ENCODE measurements at regions not wholly inside any gene's neighbourhood (a gene's known extent, or its start where the extent isn't known, plus 50 kb on each side); places are given as distances from the start of the nearest gene placed in this dataset.
"Not testable (repeated sequence)": the region's sequence is repeated elsewhere in the genome, so short reads cannot be mapped to it uniquely, and the experiment has no call there.

- no peak for DNase-seq (ENCODE audit: low read depth in 2 of 3, low spot score in 2 of 3)
Measured at GRCh38 chr12:17016116-17016864, 410.3 kb upstream of the LMO3 start.

GRCh38 chr12:17015501-17015900, 409.5 kb upstream of the LMO3 start:
- no peak for DNase-seq (ENCODE audit: low read depth in 2 of 3, low spot score in 2 of 3)

- DNase-seq (ENCODE audit: low read depth in 2 of 3, low spot score in 2 of 3), result not testable (repeated sequence)
Measured at GRCh38 chr12:17007442-17008040, 401.6 kb upstream of the LMO3 start.

GRCh38 chr12:16998538-16998937, 392.6 kb upstream of the LMO3 start:
- DNase-seq (ENCODE audit: low read depth in 2 of 3, low spot score in 2 of 3), result not testable (repeated sequence)

GRCh38 chr12:16984484-16984883, 378.5 kb upstream of the LMO3 start:
- DNase-seq (ENCODE audit: low read depth in 2 of 3, low spot score in 2 of 3), result no peak

GRCh38 chr12:16972923-16973770, 367.2 kb upstream of the LMO3 start:
- no peak for DNase-seq (ENCODE audit: low read depth in 2 of 3, low spot score in 2 of 3)

- DNase-seq (ENCODE audit: low read depth in 2 of 3, low spot score in 2 of 3), result no peak
Measured at GRCh38 chr12:16962889-16963288, 356.9 kb upstream of the LMO3 start.

- DNase-seq (ENCODE audit: low read depth in 2 of 3, low spot score in 2 of 3), result no peak
Measured at GRCh38 chr12:16955083-16955657, 349.2 kb upstream of the LMO3 start.

GRCh38 chr12:16949871-16950667, 344.1 kb upstream of the LMO3 start:
- DNase-seq (ENCODE audit: low read depth in 2 of 3, low spot score in 2 of 3), result no peak

- no peak for DNase-seq (ENCODE audit: low read depth in 2 of 3, low spot score in 2 of 3)
Measured at GRCh38 chr12:16949371-16949770, 343.4 kb upstream of the LMO3 start.

- DNase-seq (ENCODE audit: low read depth in 2 of 3, low spot score in 2 of 3), result no peak
Measured at GRCh38 chr12:16946704-16947103, 340.7 kb upstream of the LMO3 start.

- DNase-seq (ENCODE audit: low read depth in 2 of 3, low spot score in 2 of 3), result peak in 2 of 3 donors; percentile 26 to 27
Measured at GRCh38 chr12:16939871-16940306, 333.9 kb upstream of the LMO3 start.

- DNase-seq (ENCODE audit: low read depth in 2 of 3, low spot score in 2 of 3), result no peak
Measured at GRCh38 chr12:16927259-16927658, 321.3 kb upstream of the LMO3 start.

- DNase-seq (ENCODE audit: low read depth in 2 of 3, low spot score in 2 of 3), result no peak
Measured at GRCh38 chr12:16920451-16920850, 314.5 kb upstream of the LMO3 start.

GRCh38 chr12:16919551-16919950, 313.6 kb upstream of the LMO3 start:
- DNase-seq (ENCODE audit: low read depth in 2 of 3, low spot score in 2 of 3), result no peak

- DNase-seq (ENCODE audit: low read depth in 2 of 3, low spot score in 2 of 3), result no peak
Measured at GRCh38 chr12:16914853-16915252, 308.9 kb upstream of the LMO3 start.

- no peak for DNase-seq (ENCODE audit: low read depth in 2 of 3, low spot score in 2 of 3)
Measured at GRCh38 chr12:16913832-16914490, 308.0 kb upstream of the LMO3 start.

- no peak for DNase-seq (ENCODE audit: low read depth in 2 of 3, low spot score in 2 of 3)
Measured at GRCh38 chr12:16901946-16902345, 296.0 kb upstream of the LMO3 start.

- no peak for DNase-seq (ENCODE audit: low read depth in 2 of 3, low spot score in 2 of 3)
Measured at GRCh38 chr12:16893426-16893825, 287.5 kb upstream of the LMO3 start.

- no peak for DNase-seq (ENCODE audit: low read depth in 2 of 3, low spot score in 2 of 3)
Measured at GRCh38 chr12:16891673-16892072, 285.7 kb upstream of the LMO3 start.
